GM12891 (cell line): ENCODE measurements at regions not wholly inside any gene's neighbourhood (a gene's known extent, or its start where the extent isn't known, plus 50 kb on each side); places are given as distances from the start of the nearest gene placed in this dataset.

Source experiments
- DNase-seq: peaks from one replicate; pipeline ENCODE4 v3.0.0; 2011; ENCODE audit warnings: low spot score; ENCODE audit not compliant: insufficient read length
- FAIRE-seq: peaks from 2 replicates; lab custom pipeline; 2011; peaks lifted over from hg19 to GRCh38; lab: Jason Lieb, UNC
- PAX5 ChIP-seq: IDR thresholded peaks from 2 replicates; pipeline ENCODE4 v1.6.1; 2011; ENCODE audit warnings: low read length, moderate library complexity, mild to moderate bottlenecking; ENCODE audit not compliant: insufficient read depth, severe bottlenecking
- POLR2A ChIP-seq: IDR thresholded peaks from 2 replicates; pipeline ENCODE4 v1.6.1; 2011; ENCODE audit warnings: low read depth, low read length, control low read depth
- POLR2AphosphoS5 ChIP-seq: IDR thresholded peaks from 2 replicates; pipeline ENCODE4 v1.6.1; 2011; ENCODE audit warnings: low read depth, low read length, control low read depth
- POU2F2 ChIP-seq: IDR thresholded peaks from 2 replicates; pipeline ENCODE4 v1.6.1; 2011; ENCODE audit warnings: low read depth, mild to moderate bottlenecking, control low read depth, low read length, moderate library complexity
- SPI1 ChIP-seq: IDR thresholded peaks from 2 replicates; pipeline ENCODE4 v1.6.1; 2011; ENCODE audit warnings: low read depth, low read length, control low read depth
- TAF1 ChIP-seq: IDR thresholded peaks from 2 replicates; pipeline ENCODE4 v1.6.1; 2011; ENCODE audit warnings: low read depth, low read length, control low read depth

- FAIRE-seq (no peak), DNase-seq (no peak)
- no peak for TF ChIP-seq POLR2AphosphoS5
- TF ChIP-seq POU2F2, result no peak
- no peak for TF ChIP-seq POLR2A
- no peak for TF ChIP-seq TAF1
- no peak for TF ChIP-seq SPI1
- TF ChIP-seq PAX5, result no peak
Observed at GRCh38 chr4:188819233-188819632, 680.0 kb downstream of the TRIML1 start.

- no peak for FAIRE-seq
- TF ChIP-seq TAF1 (no peak), POLR2AphosphoS5 (no peak), PAX5 (no peak), POU2F2 (no peak), POLR2A (no peak), SPI1 (no peak)
Observed at GRCh38 chr4:188821500-188821899, 682.3 kb downstream of the TRIML1 start.

GRCh38 chr4:188822698-188823097 lies 683.5 kb downstream of the TRIML1 start:
- FAIRE-seq, result no peak
- no peak for DNase-seq
- no peak for TF ChIP-seq TAF1
- no peak for TF ChIP-seq SPI1
- no peak for TF ChIP-seq POLR2A
- TF ChIP-seq POLR2AphosphoS5, result no peak
- no peak for TF ChIP-seq PAX5
- no peak for TF ChIP-seq POU2F2

More at GRCh38 chr4:188821500-188821899, 682.3 kb downstream of the TRIML1 start:
- no peak for DNase-seq

GRCh38 chr4:188824553-188824952 lies 685.3 kb downstream of the TRIML1 start:
- FAIRE-seq (no peak), DNase-seq (no peak)
- TF ChIP-seq PAX5, result no peak
- TF ChIP-seq POU2F2, result no peak
- no peak for TF ChIP-seq POLR2AphosphoS5
- no peak for TF ChIP-seq POLR2A
- TF ChIP-seq SPI1, result no peak
- no peak for TF ChIP-seq TAF1

- DNase-seq (no peak), FAIRE-seq (no peak)
- TF ChIP-seq SPI1 (no peak), POLR2A (no peak), TAF1 (no peak), PAX5 (no peak), POU2F2 (no peak), POLR2AphosphoS5 (no peak)
Observed at GRCh38 chr4:188826393-188826792, 687.2 kb downstream of the TRIML1 start.

- no peak for TF ChIP-seq POLR2AphosphoS5
- TF ChIP-seq POLR2A, result no peak
- no peak for TF ChIP-seq TAF1
- no peak for TF ChIP-seq PAX5
- TF ChIP-seq SPI1, result no peak
- TF ChIP-seq POU2F2, result no peak
- no peak for FAIRE-seq
- no peak for DNase-seq
Observed at GRCh38 chr4:188839704-188840103, 700.5 kb downstream of the TRIML1 start.

GRCh38 chr4:188841523-188841922 lies 702.3 kb downstream of the TRIML1 start:
- no peak for DNase-seq
- no peak for FAIRE-seq
- TF ChIP-seq PAX5 (no peak), POLR2A (no peak), POLR2AphosphoS5 (no peak), TAF1 (no peak), SPI1 (no peak), POU2F2 (no peak)

- TF ChIP-seq POLR2AphosphoS5 (no peak), POLR2A (no peak), PAX5 (no peak), SPI1 (no peak), TAF1 (no peak), POU2F2 (no peak)
- no peak for DNase-seq
- FAIRE-seq, result no peak
Observed at GRCh38 chr4:188854436-188854835, 715.2 kb downstream of the TRIML1 start.

GRCh38 chr4:188858696-188859095 lies 719.5 kb downstream of the TRIML1 start:
- FAIRE-seq (no peak), DNase-seq (no peak)
- TF ChIP-seq PAX5 (no peak), POLR2AphosphoS5 (no peak), POU2F2 (no peak), TAF1 (no peak)

GRCh38 chr4:188864741-188865140 lies 725.5 kb downstream of the TRIML1 start:
- FAIRE-seq (no peak), DNase-seq (no peak)
- no peak for TF ChIP-seq SPI1
- no peak for TF ChIP-seq POLR2A
- TF ChIP-seq POLR2AphosphoS5, result no peak
- TF ChIP-seq POU2F2, result no peak
- no peak for TF ChIP-seq TAF1
- TF ChIP-seq PAX5, result no peak
